ENCODE measurements at regions not wholly inside any gene's neighbourhood (a gene's known extent, or its start where the extent isn't known, plus 50 kb on each side); places are given as distances from the start of the nearest gene placed in this dataset.
A peak's percentile ranks its signal among the peaks of the same experiment; 100 is the strongest.

GRCh38 chr6:18845896-18846295, 458.7 kb downstream of the RNF144B start:
- ATAC-seq (no peak), FAIRE-seq (peak; percentile 31), DNase-seq (ENCODE audit: low read depth, low spot score) (no peak)
- ChIA-PET CTCF (no interaction called here), RAD21 (ENCODE audit: unreplicated experiment) (no interaction called here), POLR2A (no interaction called here), SMC1A (ENCODE audit: uncharacterized antibody, unreplicated experiment) (no interaction called here)
- no peaks in the 10 kb centered on the region for H3K79me2 ChIP-seq (ENCODE audit: control insufficient read depth, insufficient read depth, low read length)
- no peaks in the 10 kb centered on the region for H3K4me1 ChIP-seq (ENCODE audit: control insufficient read depth, insufficient read depth, low read length)
- intact Hi-C loops (cut with micrococcal nuclease; ENCODE audit: unreplicated experiment) (no loop called here), in situ Hi-C loops (cut with MboI) (no loop called here)
- no TSS peak for BruUV-seq (replicated peaks)
- no peaks in the 10 kb centered on the region for H4K20me1 ChIP-seq (ENCODE audit: control insufficient read depth, insufficient read depth)
- no peaks in the 10 kb centered on the region for H3K36me3 ChIP-seq (ENCODE audit: control insufficient read depth in 2 of 2, insufficient read depth in 2 of 2, low read length in 1 of 2)
- no peak overlapping the region for H3K27ac ChIP-seq (ENCODE audit: control insufficient read depth, insufficient read depth)
- H2AFZ ChIP-seq (ENCODE audit: control insufficient read depth, low read depth, low read length), result no peak overlapping the region
- H3K4me2 ChIP-seq (ENCODE audit: control insufficient read depth, insufficient read depth), result no peak overlapping the region
- no peaks in the 10 kb centered on the region for H3K27me3 ChIP-seq (replicated peaks in 1 of 2; ENCODE audit: control insufficient read depth in 2 of 2, insufficient read depth in 2 of 2, low read length in 1 of 2)
- no peak overlapping the region for H3K9ac ChIP-seq (ENCODE audit: control insufficient read depth, insufficient read depth, low read length)
- H3K4me3 ChIP-seq, result no peak overlapping the region
- no peaks in the 10 kb centered on the region for H3K9me3 ChIP-seq (replicated peaks; ENCODE audit: control insufficient read depth, insufficient read depth, low read length)
- TF ChIP-seq, protein P1, sequence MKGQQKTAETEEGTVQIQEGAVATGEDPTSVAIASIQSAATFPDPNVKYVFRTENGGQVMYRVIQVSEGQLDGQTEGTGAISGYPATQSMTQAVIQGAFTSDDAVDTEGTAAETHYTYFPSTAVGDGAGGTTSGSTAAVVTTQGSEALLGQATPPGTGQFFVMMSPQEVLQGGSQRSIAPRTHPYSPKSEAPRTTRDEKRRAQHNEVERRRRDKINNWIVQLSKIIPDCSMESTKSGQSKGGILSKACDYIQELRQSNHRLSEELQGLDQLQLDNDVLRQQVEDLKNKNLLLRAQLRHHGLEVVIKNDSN (IDR thresholded peaks at IDR 0.05; ENCODE audit: borderline replicate concordance, extremely low read length, insufficient read depth, low read depth, low read length), result no peak
- no peak for TF ChIP-seq IRF4 (IDR thresholded peaks at IDR 0.05; ENCODE audit: low read depth, low read length)
- no peak for TF ChIP-seq YY1 (IDR thresholded peaks at IDR 0.05; ENCODE audit: low read depth, low read length)
- TF ChIP-seq RELA (IDR thresholded peaks at IDR 0.05; ENCODE audit: borderline replicate concordance, partially characterized antibody), result no peak
- TF ChIP-seq SMARCA5 (IDR thresholded peaks at IDR 0.05), result no peak
- no peak for TF ChIP-seq NFYA (IDR thresholded peaks at IDR 0.05; ENCODE audit: borderline replicate concordance, low read depth, low read length)
- TF ChIP-seq CREM (IDR thresholded peaks at IDR 0.05; ENCODE audit: low read depth), result no peak
- no peak for TF ChIP-seq NR2C1 (IDR thresholded peaks at IDR 0.05)
- TF ChIP-seq ASH2L (IDR thresholded peaks at IDR 0.05; ENCODE audit: borderline replicate concordance, low read depth), result no peak
- no peak for TF ChIP-seq ZNF217 (IDR thresholded peaks at IDR 0.05)
- no peak for TF ChIP-seq ZNF622 (IDR thresholded peaks at IDR 0.05)
- TF ChIP-seq RFX5 (IDR thresholded peaks at IDR 0.05; ENCODE audit: low read depth, low read length), result no peak
- TF ChIP-seq, protein P2, sequence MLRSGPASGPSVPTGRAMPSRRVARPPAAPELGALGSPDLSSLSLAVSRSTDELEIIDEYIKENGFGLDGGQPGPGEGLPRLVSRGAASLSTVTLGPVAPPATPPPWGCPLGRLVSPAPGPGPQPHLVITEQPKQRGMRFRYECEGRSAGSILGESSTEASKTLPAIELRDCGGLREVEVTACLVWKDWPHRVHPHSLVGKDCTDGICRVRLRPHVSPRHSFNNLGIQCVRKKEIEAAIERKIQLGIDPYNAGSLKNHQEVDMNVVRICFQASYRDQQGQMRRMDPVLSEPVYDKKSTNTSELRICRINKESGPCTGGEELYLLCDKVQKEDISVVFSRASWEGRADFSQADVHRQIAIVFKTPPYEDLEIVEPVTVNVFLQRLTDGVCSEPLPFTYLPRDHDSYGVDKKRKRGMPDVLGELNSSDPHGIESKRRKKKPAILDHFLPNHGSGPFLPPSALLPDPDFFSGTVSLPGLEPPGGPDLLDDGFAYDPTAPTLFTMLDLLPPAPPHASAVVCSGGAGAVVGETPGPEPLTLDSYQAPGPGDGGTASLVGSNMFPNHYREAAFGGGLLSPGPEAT (IDR thresholded peaks at IDR 0.05; ENCODE audit: low read depth), result no peak
- no peak for TF ChIP-seq TAF1 (IDR thresholded peaks at IDR 0.05; ENCODE audit: borderline replicate concordance, low read depth, low read length)
- no peak for TF ChIP-seq NKRF (conservative IDR thresholded peaks at IDR 0.05)
- 26% methylated on average over 1 of the region's 1 CpG for WGBS (ENCODE audit: insufficient coverage, insufficient replicate concordance, low lambda C conversion rate, missing lambda C conversion rate)

All from GM12878 (cell line).